ENCODE measurements at regions not wholly inside any gene's neighbourhood (a gene's known extent, or its start where the extent isn't known, plus 50 kb on each side); places are given as distances from the start of the nearest gene placed in this dataset.
A peak's percentile ranks its signal among the peaks of the same experiment; 100 is the strongest.

DNA sequence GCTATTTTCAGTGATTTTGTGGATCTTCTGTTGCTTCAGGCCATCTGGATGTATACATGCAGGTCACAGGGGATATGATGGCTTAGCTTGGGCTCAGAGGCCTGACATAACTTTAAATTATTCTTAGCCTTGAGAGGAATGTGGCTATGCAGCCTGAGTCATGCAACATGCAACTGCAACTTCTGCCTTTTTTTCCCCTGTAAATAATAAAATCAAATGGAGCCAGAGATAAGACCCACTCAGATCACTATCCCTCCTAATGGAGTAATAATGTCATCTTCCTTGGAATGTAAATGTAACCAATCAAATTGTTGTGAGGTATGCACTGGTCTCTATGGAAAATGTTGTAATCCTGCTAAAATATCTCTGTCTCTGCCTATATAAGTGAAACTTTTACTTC, 54.9 kb downstream of the MAGEB17 start:
- DNase-seq (ENCODE audit: low read depth): no peak
- H3K4me3 ChIP-seq (ENCODE audit: low read depth, low read length): no peak overlapping the region

DNA sequence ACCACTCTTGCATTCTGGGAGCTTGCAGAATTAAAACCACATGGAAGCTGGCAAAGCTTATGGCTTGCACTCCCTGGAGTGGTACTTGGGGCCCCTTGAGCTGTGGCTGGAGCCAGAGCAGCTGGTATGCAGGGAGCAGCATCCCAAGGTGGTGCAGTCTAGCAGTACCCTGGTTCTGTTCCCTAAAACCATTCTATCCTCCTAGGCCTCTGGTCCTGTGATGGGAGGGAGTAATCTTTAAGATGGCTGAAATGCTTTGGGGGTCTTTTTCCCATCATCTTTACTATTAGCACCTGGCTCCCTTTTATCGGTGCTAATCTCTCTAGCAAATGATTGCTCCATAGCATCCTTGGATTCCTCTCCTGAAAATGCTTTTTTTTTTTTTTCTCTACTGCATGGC, 56.1 kb downstream of the MAGEB17 start:
- DNase-seq (ENCODE audit: low read depth): no peak
- no peak overlapping the region for H3K4me3 ChIP-seq (ENCODE audit: low read depth, low read length)

GRCh38 chrX:16239211-16239610, 71.9 kb downstream of the MAGEB17 start:
- DNase-seq (ENCODE audit: low read depth): peak; percentile 50
- no peak overlapping the region for H3K4me3 ChIP-seq (ENCODE audit: low read depth, low read length)

DNA sequence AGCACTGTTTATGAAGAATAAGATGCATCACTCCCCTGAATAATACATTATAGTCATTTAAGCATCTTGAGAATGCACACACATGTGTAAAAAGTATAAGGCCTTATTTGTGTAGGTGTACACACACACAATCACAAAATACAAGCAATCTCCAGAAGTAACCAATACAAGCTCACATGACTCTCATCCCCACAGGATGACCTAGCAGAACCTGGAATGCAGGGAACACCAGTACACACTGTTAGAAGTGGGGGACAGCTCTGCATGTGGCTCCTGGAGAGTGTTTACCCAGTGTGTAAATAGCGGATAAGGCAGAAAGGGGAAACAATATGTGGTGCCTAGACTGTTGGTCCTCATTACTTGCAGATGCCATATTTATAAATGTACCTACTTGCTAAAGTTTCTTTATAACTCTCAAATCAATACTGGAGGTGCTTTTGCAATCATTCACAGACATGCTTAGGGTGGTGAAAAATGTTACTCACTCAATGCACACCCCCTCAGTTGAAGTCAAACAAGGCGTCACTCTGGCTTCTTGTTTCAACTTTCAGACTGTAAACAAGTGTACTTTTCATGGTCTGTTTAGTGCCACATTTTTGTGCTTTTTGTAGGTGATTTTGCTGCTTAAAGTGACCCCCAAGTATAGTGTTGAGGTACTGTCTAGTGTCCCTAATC, 73.1 kb downstream of the MAGEB17 start:
- no peak for DNase-seq (ENCODE audit: low read depth)
- H3K4me3 ChIP-seq (ENCODE audit: low read depth, low read length): no peak overlapping the region

DNA sequence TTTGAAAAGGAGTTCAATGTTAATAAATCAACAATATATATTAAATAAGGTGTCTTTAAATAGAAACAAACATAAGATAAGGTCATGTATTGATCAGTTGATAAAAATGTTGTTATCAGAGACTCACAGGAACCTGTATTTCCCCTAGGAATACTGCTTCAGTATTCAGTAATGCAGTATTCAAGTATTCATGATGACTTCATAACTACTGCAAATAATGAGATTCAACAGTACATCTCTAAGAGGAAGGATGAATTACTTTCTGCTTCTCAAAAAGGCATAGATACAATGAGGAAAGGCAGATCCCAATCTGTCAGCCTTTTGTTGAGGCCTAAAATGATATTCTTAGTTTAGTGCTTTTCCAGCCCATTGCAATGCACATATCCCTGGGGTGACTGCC, 73.7 kb downstream of the MAGEB17 start:
- H3K4me3 ChIP-seq (ENCODE audit: low read depth, low read length): no peak overlapping the region
- DNase-seq (ENCODE audit: low read depth): no peak

DNA sequence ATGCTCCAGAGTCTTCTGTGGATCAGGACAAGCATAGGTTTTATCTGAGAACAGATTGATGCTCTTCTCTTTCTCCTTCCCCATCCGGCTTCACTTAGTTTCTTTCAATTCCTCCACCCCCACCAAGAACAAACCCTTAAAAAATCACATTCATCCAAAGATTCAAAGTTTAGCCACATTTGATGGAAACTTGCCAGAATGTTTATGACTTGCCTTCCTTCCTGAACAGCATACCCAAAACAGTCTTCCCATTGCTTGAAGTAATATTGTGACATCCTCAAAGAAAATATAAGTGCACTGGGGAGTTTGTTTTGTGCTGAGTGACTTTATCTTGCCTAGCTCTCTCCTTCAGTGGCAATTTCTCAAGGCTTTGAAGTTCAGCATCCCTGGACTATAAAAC, 83.0 kb downstream of the MAGEB17 start:
- H3K4me3 ChIP-seq (ENCODE audit: low read depth, low read length): no peak overlapping the region
- no peak for DNase-seq (ENCODE audit: low read depth)

- no peak for DNase-seq (ENCODE audit: low read depth)
- no peak overlapping the region for H3K4me3 ChIP-seq (ENCODE audit: low read depth, low read length)
Observed at GRCh38 chrX:16251782-16252181, 84.5 kb downstream of the MAGEB17 start.

GRCh38 chrX:16258882-16259281, 91.6 kb downstream of the MAGEB17 start:
- DNase-seq (ENCODE audit: low read depth): no peak
- no peak overlapping the region for H3K4me3 ChIP-seq (ENCODE audit: low read depth, low read length)

- no peak overlapping the region for H3K4me3 ChIP-seq (ENCODE audit: low read depth, low read length)
- no peak for DNase-seq (ENCODE audit: low read depth)
Observed at GRCh38 chrX:16267431-16267830, 100.2 kb downstream of the MAGEB17 start.

GRCh38 chrX:16268206-16268605, 100.9 kb downstream of the MAGEB17 start:
- no peak overlapping the region for H3K4me3 ChIP-seq (ENCODE audit: low read depth, low read length)
- no peak for DNase-seq (ENCODE audit: low read depth)

- H3K4me3 ChIP-seq (ENCODE audit: low read depth, low read length): no peak overlapping the region
- no peak for DNase-seq (ENCODE audit: low read depth)
Observed at GRCh38 chrX:16278927-16279326, 111.6 kb downstream of the MAGEB17 start.

- no peak for DNase-seq (ENCODE audit: low read depth)
- H3K4me3 ChIP-seq (ENCODE audit: low read depth, low read length): no peak overlapping the region
Observed at GRCh38 chrX:16282209-16282608, 114.9 kb downstream of the MAGEB17 start.

- no peak for DNase-seq (ENCODE audit: low read depth)
- no peak overlapping the region for H3K4me3 ChIP-seq (ENCODE audit: low read depth, low read length)
Observed at GRCh38 chrX:16284842-16285241, 117.6 kb downstream of the MAGEB17 start.

GRCh38 chrX:16290997-16291396, 123.7 kb downstream of the MAGEB17 start:
- DNase-seq (ENCODE audit: low read depth): no peak
- H3K4me3 ChIP-seq (ENCODE audit: low read depth, low read length): no peak overlapping the region

DNA sequence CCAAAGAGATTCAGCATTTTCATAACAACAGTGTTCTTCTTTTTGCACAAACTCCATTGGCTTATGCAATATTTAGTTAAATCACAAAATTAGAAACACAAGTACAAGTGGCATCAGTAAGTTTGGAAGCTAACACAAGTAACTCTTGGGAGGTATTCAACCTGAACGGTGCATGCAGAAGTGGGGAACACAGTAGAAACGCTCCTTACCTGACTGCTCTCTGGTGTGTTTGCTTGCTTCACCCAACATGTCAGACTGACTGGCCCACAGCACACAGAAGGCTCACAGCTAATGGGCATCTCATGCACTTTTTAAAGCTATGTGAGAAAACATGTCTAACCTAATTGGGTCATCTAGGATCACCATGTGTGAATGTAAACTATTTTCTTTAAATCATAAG, 133.6 kb downstream of the MAGEB17 start:
- no peak for DNase-seq (ENCODE audit: low read depth)
- H3K4me3 ChIP-seq (ENCODE audit: low read depth, low read length): no peak overlapping the region

DNA sequence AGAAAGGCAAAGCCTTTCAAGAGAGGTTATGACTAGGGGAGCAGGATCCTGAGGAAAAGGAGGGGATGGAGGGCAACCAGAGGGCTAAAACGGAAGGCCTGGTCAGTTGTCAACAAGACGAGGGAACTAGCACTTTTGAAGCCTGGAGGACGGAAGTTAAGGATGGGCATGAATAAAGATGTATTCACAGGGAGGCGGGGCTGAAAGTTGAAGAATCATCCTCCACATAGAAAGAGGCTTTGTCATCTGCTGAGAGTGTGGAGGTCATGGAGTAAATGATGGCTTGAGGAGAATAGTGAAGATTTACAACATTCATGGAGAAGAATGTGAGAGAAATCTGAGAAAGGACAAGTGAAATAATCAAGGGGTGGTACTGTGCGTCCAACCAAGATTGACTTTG, 137.5 kb downstream of the MAGEB17 start:
- no peak for DNase-seq (ENCODE audit: low read depth)
- no peak overlapping the region for H3K4me3 ChIP-seq (ENCODE audit: low read depth, low read length)

DNA sequence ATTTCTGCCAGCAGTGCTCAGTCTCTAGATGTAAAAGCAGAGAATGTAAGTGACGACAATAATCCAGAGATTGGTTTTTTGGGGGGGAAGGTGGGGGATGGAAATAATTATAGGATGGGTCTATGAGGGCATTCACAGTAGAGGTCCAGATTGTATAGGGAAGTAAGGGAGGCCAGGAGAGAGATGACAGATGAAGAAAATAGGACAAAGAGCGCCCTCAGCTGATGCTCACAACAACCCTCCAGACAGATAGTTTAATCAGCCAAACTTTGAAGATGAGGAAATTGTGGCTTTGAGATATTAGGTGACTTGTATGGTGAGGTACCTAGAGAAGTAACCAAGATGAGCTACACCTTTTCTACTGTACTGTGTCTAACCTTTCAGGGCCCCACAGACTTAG, 137.9 kb downstream of the MAGEB17 start:
- H3K4me3 ChIP-seq (ENCODE audit: low read depth, low read length): no peak overlapping the region
- DNase-seq (ENCODE audit: low read depth): no peak

- no peak for DNase-seq (ENCODE audit: low read depth)
- no peak overlapping the region for H3K4me3 ChIP-seq (ENCODE audit: low read depth, low read length)
Observed at GRCh38 chrX:16307950-16308349, 140.7 kb downstream of the MAGEB17 start.

GRCh38 chrX:16308773-16309172, 141.5 kb downstream of the MAGEB17 start:
- H3K4me3 ChIP-seq (ENCODE audit: low read depth, low read length): no peak overlapping the region
- no peak for DNase-seq (ENCODE audit: low read depth)

GRCh38 chrX:16310326-16310725, 143.0 kb downstream of the MAGEB17 start:
- no peak for DNase-seq (ENCODE audit: low read depth)

DNA sequence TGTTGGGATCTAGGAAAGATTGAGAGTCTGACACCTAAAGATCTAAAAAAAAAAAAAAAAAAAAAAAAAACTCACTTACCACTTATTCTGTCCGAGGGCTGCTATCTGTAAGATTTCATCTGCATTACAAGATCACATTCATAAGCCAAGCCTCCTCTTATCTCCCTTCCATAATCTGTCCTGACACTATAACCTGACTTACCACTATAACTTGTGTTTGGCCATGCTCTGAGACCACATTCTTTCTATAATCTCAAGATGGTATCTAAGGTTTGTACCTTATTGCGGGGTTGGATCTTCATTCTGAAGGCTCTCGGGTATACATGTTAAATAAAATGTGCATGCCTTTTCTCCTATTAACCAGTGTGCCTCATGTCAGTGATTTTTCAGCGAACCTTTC, 144.4 kb downstream of the MAGEB17 start:
- no peak overlapping the region for H3K4me3 ChIP-seq (ENCODE audit: low read depth, low read length)
- DNase-seq (ENCODE audit: low read depth): no peak

More at GRCh38 chrX:16310326-16310725, 143.0 kb downstream of the MAGEB17 start:
- H3K4me3 ChIP-seq (ENCODE audit: low read depth, low read length): no peak overlapping the region

All from skeletal muscle cell (primary cell).